ENCODE measurements at regions not wholly inside any gene's neighbourhood (a gene's known extent, or its start where the extent isn't known, plus 50 kb on each side); places are given as distances from the start of the nearest gene placed in this dataset.

- TF ChIP-seq POLR2A (IDR thresholded peaks at IDR 0.05) = no peak
- TF ChIP-seq, protein P1, sequence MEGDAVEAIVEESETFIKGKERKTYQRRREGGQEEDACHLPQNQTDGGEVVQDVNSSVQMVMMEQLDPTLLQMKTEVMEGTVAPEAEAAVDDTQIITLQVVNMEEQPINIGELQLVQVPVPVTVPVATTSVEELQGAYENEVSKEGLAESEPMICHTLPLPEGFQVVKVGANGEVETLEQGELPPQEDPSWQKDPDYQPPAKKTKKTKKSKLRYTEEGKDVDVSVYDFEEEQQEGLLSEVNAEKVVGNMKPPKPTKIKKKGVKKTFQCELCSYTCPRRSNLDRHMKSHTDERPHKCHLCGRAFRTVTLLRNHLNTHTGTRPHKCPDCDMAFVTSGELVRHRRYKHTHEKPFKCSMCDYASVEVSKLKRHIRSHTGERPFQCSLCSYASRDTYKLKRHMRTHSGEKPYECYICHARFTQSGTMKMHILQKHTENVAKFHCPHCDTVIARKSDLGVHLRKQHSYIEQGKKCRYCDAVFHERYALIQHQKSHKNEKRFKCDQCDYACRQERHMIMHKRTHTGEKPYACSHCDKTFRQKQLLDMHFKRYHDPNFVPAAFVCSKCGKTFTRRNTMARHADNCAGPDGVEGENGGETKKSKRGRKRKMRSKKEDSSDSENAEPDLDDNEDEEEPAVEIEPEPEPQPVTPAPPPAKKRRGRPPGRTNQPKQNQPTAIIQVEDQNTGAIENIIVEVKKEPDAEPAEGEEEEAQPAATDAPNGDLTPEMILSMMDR (IDR thresholded peaks at IDR 0.05) = no peak
Observed at GRCh38 chr4:125780164-125780563, 465.4 kb downstream of the FAT4 start.
